Chondrocyte (in vitro differentiated cells): ENCODE measurements at regions not wholly inside any gene's neighbourhood (a gene's known extent, or its start where the extent isn't known, plus 50 kb on each side); places are given as distances from the start of the nearest gene placed in this dataset.

Experiments used
- DNase-seq: peaks from one replicate; pipeline ENCODE4 v3.0.0; 2021; ENCODE audit warnings: mixed read lengths, low spot score
- H3K27ac Mint-ChIP-seq: one replicate; pipeline ENCODE4 v1.8.0; 2021; ENCODE audit warnings: mild to moderate bottlenecking, moderate library complexity, mixed read lengths; ENCODE audit not compliant: unreplicated experiment
- H3K27me3 Mint-ChIP-seq: 2 replicates; pipeline ENCODE4 v1.8.0; 2021; ENCODE audit warnings: low read depth, mixed read lengths
- H3K36me3 Mint-ChIP-seq: 2 replicates; pipeline ENCODE4 v1.8.0; 2021; ENCODE audit warnings: low read depth, mixed read lengths
- H3K4me1 Mint-ChIP-seq: 2 replicates; pipeline ENCODE4 v1.8.0; 2021; ENCODE audit warnings: low read depth, mild to moderate bottlenecking, mixed read lengths
- H3K4me3 Mint-ChIP-seq: one replicate; pipeline ENCODE4 v1.8.0; 2021; ENCODE audit warnings: mild to moderate bottlenecking, moderate library complexity, mixed read lengths; ENCODE audit not compliant: unreplicated experiment
- H3K9me3 Mint-ChIP-seq: 2 replicates; pipeline ENCODE4 v1.8.0; 2021; ENCODE audit warnings: low read depth, mixed read lengths
- CTCF ChIP-seq: fragments of 200-600 bp; sonication (generic); IDR thresholded peaks from 2 replicates; pipeline ENCODE4 v1.5.0; 2021; ENCODE audit warnings: antibody characterized with exemption, mild to moderate bottlenecking, moderate library complexity

GRCh38 chr10:57692255-57692980 is 575.3 kb downstream of the IPMK start:
- no peak for DNase-seq
- TF ChIP-seq CTCF, result no peak
- Mint-ChIP-seq H3K9me3 (peaks cover 14% of the 10 kb centered on the region), H3K4me1 (peaks cover 63% of the 10 kb centered on the region), H3K36me3 (no peaks in the 10 kb centered on the region), H3K4me3 (peak overlapping the region; percentile 28), H3K27ac (peak overlapping the region; percentile 99), H3K27me3 (no peaks in the 10 kb centered on the region)

- no peaks in the 10 kb centered on the region for H3K36me3 Mint-ChIP-seq
- no peak overlapping the region for H3K27ac Mint-ChIP-seq
These were observed 577.9 kb downstream of the IPMK start for GRCh38 chr10:57689596-57690297.

GRCh38 chr10:57679916-57680315 is 587.8 kb downstream of the IPMK start:
- peaks cover 2% of the 10 kb centered on the region for H3K4me1 Mint-ChIP-seq
- H3K9me3 Mint-ChIP-seq, result no peaks in the 10 kb centered on the region
- TF ChIP-seq CTCF, result no peak
- no peak overlapping the region for H3K4me3 Mint-ChIP-seq
- H3K27ac Mint-ChIP-seq, result no peak overlapping the region
- H3K27me3 Mint-ChIP-seq, result no peaks in the 10 kb centered on the region
- H3K36me3 Mint-ChIP-seq, result no peaks in the 10 kb centered on the region
- no peak for DNase-seq

More at GRCh38 chr10:57689596-57690297, 577.9 kb downstream of the IPMK start:
- Mint-ChIP-seq H3K4me3 (no peak overlapping the region), H3K4me1 (peaks cover 43% of the 10 kb centered on the region), H3K27me3 (no peaks in the 10 kb centered on the region), H3K9me3 (peaks cover 14% of the 10 kb centered on the region)
- no peak for DNase-seq
- no peak for TF ChIP-seq CTCF

GRCh38 chr10:57675125-57675524 is 592.6 kb downstream of the IPMK start:
- DNase-seq, result no peak
- no peak overlapping the region for H3K27ac Mint-ChIP-seq
- no peak for TF ChIP-seq CTCF
- H3K36me3 Mint-ChIP-seq, result peaks cover 2% of the 10 kb centered on the region
- H3K4me3 Mint-ChIP-seq, result no peak overlapping the region
- no peaks in the 10 kb centered on the region for H3K4me1 Mint-ChIP-seq
- peaks cover 3% of the 10 kb centered on the region for H3K9me3 Mint-ChIP-seq
- H3K27me3 Mint-ChIP-seq, result peaks cover 15% of the 10 kb centered on the region

GRCh38 chr10:57673446-57673960 is 594.2 kb downstream of the IPMK start:
- Mint-ChIP-seq H3K36me3 (peaks cover 4% of the 10 kb centered on the region), H3K9me3 (peaks cover 3% of the 10 kb centered on the region), H3K27ac (no peak overlapping the region), H3K4me3 (no peak overlapping the region), H3K27me3 (peaks cover 19% of the 10 kb centered on the region), H3K4me1 (no peaks in the 10 kb centered on the region)
- TF ChIP-seq CTCF, result no peak
- no peak for DNase-seq
